ENCODE measurements at regions not wholly inside any gene's neighbourhood (a gene's known extent, or its start where the extent isn't known, plus 50 kb on each side); places are given as distances from the start of the nearest gene placed in this dataset.

DNA sequence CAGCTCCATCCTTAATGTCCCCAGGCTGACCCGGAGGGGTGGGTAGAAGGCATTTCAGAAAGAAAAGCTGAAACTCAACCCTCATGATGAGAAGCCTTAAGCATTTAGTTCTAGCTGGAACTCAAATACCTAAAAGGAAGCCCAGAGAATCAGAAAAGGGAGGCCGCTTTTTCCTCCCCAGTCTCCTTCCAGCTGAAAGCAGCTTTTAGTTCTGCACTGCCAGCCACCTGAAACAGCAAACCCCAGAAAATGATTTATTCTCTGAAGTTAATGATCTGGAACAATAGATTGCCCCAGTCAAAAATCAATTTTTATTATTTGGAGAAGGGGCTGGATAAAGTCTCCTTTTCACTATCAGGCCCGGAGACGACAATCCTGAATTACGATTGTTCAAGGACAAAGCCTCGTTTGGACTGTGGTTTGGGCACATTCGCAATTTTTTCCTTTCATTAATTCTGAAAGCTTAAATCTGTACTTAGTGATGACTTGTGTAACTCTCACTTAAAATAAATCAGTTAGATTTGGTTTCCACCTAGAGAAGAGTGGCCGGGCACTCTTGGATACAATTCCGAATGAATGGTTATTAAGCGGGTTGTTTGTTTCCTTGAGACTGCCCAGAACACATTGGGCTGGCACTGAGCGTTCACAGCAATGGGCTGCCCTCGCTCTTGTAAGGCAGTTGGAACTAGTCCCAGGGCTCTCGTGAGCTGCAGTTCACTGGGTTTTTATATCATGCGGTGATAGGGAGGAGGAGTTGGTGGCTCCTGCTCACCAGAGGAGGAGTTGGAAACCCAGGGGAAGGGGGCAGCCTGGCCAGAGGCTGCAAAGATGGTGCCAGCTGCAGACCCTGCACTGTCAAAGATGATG, 262.2 kb downstream of the CCSER2 start:
- no peak overlapping the region for H3K4me3 Mint-ChIP-seq

GRCh38 chr10:84593506-84593905, 265.1 kb downstream of the CCSER2 start:
- no peaks in the 10 kb centered on the region for H3K4me1 Mint-ChIP-seq
- H3K36me3 Mint-ChIP-seq, result no peaks in the 10 kb centered on the region
- H2AFZ ChIP-seq (ENCODE audit: insufficient read depth, low read depth, low read length, poor library complexity, severe bottlenecking), result no peak overlapping the region
- no peak overlapping the region for H3K27ac Mint-ChIP-seq
- no peak overlapping the region for H3K27ac ChIP-seq (ENCODE audit: low read depth in 1 of 2, low read length in 2 of 2)
- no peak overlapping the region for H3K9ac ChIP-seq (ENCODE audit: insufficient read depth, low read length, poor library complexity, severe bottlenecking)
- intact Hi-C loops (cut with micrococcal nuclease), result no loop called here
- TF ChIP-seq CTCF (IDR thresholded peaks at IDR 0.05), result no peak
- no peaks in the 10 kb centered on the region for H3K4me1 ChIP-seq (ENCODE audit: control insufficient read depth in 1 of 2, insufficient read depth in 2 of 2, low read length in 2 of 2)
- peaks cover 0 to 3% of the 10 kb centered on the region in 2 donors for H3K9me3 ChIP-seq (replicated peaks in 1 of 2; ENCODE audit: control insufficient read depth in 1 of 2, insufficient read depth in 1 of 2, low read length in 2 of 2)
- no peaks in the 10 kb centered on the region for H3K79me2 ChIP-seq (ENCODE audit: insufficient read depth, low read length)
- H3K4me2 ChIP-seq (replicated peaks; ENCODE audit: extremely low read depth, low read length, poor library complexity, severe bottlenecking), result no peak overlapping the region
- no peaks in the 10 kb centered on the region for H3K27me3 ChIP-seq (ENCODE audit: control insufficient read depth in 2 of 2, insufficient read depth in 2 of 2, low read length in 2 of 2)
- H3K9me3 Mint-ChIP-seq, result peaks cover 0 to 10% (median 2%) of the 10 kb centered on the region in 7 donors
- no peak overlapping the region for H3K4me3 ChIP-seq (replicated peaks in 1 of 3; ENCODE audit: low read depth in 2 of 3, low read length in 3 of 3)
- 93% methylated on average over 6 of the region's 7 CpGs for WGBS (ENCODE audit: insufficient coverage)
- H3K27me3 Mint-ChIP-seq (ENCODE audit: low read depth in 3 of 3), result peaks cover 2 to 8% (median 3%) of the 10 kb centered on the region in 3 donors
- no peaks in the 10 kb centered on the region for H4K20me1 ChIP-seq (ENCODE audit: insufficient read depth, low read length)
- no peak overlapping the region for H3K4me3 Mint-ChIP-seq
- DNase-seq, result no peak
- no peaks in the 10 kb centered on the region for H3K36me3 ChIP-seq (replicated peaks in 1 of 2; ENCODE audit: control insufficient read depth in 1 of 2, insufficient read depth in 2 of 2, low read length in 2 of 2)

More for the DNA sequence above, 262.2 kb downstream of the CCSER2 start:
- Mint-ChIP-seq H3K4me1 (no peaks in the 10 kb centered on the region), H3K27ac (no peak overlapping the region), H3K27me3 (ENCODE audit: low read depth in 3 of 3) (peaks cover 2 to 6% (median 4%) of the 10 kb centered on the region in 3 donors), H3K9me3 (peaks cover 0 to 5% (median 0%) of the 10 kb centered on the region in 7 donors), H3K36me3 (no peaks in the 10 kb centered on the region)
- no peak for DNase-seq
- TF ChIP-seq CTCF (IDR thresholded peaks at IDR 0.05), result no peak
- H3K27ac ChIP-seq (ENCODE audit: low read depth in 1 of 2, low read length in 2 of 2), result no peak overlapping the region
- intact Hi-C loops (cut with micrococcal nuclease), result no loop called here
- H3K79me2 ChIP-seq (ENCODE audit: insufficient read depth, low read length), result no peaks in the 10 kb centered on the region
- 87% methylated on average over 7 of the region's 14 CpGs for WGBS (ENCODE audit: insufficient coverage)
- H3K4me2 ChIP-seq (replicated peaks; ENCODE audit: extremely low read depth, low read length, poor library complexity, severe bottlenecking), result no peak overlapping the region
- H4K20me1 ChIP-seq (ENCODE audit: insufficient read depth, low read length), result no peaks in the 10 kb centered on the region
- no peaks in the 10 kb centered on the region for H3K36me3 ChIP-seq (replicated peaks in 1 of 2; ENCODE audit: control insufficient read depth in 1 of 2, insufficient read depth in 2 of 2, low read length in 2 of 2)
- H3K9me3 ChIP-seq (replicated peaks in 1 of 2; ENCODE audit: control insufficient read depth in 1 of 2, insufficient read depth in 1 of 2, low read length in 2 of 2), result no peaks in the 10 kb centered on the region
- no peaks in the 10 kb centered on the region for H3K4me1 ChIP-seq (ENCODE audit: control insufficient read depth in 1 of 2, insufficient read depth in 2 of 2, low read length in 2 of 2)
- H2AFZ ChIP-seq (ENCODE audit: insufficient read depth, low read depth, low read length, poor library complexity, severe bottlenecking), result no peak overlapping the region
- no peak overlapping the region for H3K4me3 ChIP-seq (replicated peaks in 1 of 3; ENCODE audit: low read depth in 2 of 3, low read length in 3 of 3)
- no peaks in the 10 kb centered on the region for H3K27me3 ChIP-seq (ENCODE audit: control insufficient read depth in 2 of 2, insufficient read depth in 2 of 2, low read length in 2 of 2)
- H3K9ac ChIP-seq (ENCODE audit: insufficient read depth, low read length, poor library complexity, severe bottlenecking), result no peak overlapping the region
